CMK (cell line): ENCODE measurements at regions not wholly inside any gene's neighbourhood (a gene's known extent, or its start where the extent isn't known, plus 50 kb on each side); places are given as distances from the start of the nearest gene placed in this dataset.
"Not testable (repeated sequence)": the region's sequence is repeated elsewhere in the genome, so short reads cannot be mapped to it uniquely, and the experiment has no call there.

Source experiments
- DNase-seq: peaks from one replicate; pipeline ENCODE4 v3.0.0-alpha.2; 2010; ENCODE audit warnings: low read depth

DNA sequence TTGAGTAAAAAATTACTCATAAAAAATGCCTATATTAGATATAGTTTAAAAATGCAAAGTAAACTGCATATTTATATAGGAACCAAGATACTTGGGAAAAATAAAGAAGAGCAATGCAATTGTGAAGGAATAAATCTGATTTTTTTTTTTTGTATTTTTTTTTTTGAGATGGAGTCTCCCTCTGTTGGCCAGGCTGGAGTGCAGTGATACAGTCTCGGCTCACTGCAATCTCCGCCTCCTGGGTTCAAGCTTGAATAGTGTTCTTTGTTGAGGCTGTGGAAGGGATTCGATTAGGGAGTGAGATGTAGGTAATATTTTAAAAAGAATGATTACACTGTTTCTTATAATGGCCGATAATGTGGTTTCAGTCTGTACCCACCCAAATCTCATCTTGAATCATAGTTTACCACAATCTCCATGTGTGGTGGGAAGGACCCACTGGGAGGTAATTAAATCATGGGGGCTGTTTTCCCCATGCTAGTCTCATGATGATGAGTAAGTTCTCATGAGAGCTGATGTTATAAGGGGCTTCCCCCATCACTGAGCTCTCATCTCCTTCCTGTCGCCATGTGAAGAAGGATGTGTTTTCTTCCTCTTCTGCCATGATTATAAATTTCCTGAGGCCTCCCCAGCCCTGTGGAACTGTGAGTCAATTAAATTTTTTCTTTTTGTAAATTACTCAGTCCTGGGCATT, 1765.9 kb downstream of the PLA2G4A start:
- DNase-seq = no peak

DNA sequence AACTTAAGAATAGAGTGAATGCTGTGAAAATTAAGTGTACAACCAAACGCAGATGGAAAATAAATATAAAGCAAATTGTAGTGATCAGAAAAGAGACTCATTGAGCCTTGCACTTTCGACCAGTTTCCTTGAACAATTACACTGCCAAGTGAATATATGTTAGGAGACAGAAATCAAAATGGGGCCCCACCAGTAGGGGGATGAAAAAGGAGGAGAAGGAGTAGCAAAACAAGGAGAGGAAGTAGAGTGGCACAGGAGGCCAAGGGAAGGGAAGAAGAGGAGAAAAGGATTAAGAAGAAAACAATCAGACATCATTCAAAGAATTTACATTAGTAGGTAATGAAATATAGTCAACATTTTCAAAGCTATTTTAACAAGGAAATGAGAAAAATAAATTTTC, 1770.6 kb downstream of the PLA2G4A start:
- no peak for DNase-seq

DNA sequence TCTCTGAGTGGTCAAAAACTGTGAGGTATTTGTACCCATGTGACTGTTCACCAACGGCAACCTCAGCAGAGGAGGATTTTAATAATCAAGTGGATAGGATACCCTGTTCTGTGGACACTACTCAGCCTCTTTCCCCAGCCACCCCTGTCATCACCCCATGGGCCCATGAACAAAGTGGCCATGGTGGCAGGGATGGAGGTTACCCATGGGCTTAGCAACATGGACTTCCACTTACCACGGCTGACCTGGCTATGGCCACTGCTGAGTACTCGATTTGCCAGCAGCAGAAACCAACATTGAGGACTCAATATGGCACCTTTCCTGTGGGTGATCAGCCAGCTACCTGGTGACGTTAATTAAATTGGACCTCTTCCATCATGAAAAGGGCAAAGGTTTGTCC, 1782.7 kb downstream of the PLA2G4A start:
- DNase-seq = no peak

DNA sequence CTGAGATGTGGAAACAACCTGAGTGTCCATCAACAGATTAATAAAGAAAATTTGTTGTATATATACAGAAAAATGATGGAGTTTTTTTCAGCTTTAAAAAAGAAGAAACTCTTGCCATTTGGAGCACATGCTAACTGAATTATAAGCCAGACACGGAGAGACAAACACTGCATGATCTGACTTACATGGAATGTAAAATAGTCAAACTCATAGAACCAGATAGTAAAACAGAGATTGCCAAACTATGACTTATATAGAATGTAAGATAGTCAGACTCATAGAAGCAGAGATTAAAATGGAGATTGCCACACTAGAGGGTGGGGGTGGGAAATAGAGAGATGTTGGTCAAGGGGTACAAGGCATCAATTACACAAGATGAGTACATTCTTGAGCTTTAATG, 1786.6 kb downstream of the PLA2G4A start:
- DNase-seq = no peak

DNA sequence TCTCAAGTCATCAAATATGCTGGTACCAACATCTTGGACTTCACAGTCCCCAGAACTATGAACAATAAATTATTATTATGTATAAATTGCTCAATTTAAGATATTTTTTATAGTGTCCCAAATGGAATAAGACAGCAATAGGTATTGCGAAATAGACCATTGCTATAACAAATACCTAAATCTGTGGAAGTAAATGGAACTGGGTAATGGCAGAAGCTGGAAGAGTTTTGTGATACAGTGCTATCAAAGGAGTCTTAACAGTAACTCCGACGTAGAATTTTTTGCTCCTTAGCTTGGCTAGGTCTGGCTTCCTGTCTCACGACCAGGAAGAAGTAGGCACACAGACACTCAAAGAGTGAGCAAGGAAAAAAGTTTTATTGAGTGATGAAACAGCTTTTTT, 1791.5 kb downstream of the PLA2G4A start:
- DNase-seq = no peak

DNA sequence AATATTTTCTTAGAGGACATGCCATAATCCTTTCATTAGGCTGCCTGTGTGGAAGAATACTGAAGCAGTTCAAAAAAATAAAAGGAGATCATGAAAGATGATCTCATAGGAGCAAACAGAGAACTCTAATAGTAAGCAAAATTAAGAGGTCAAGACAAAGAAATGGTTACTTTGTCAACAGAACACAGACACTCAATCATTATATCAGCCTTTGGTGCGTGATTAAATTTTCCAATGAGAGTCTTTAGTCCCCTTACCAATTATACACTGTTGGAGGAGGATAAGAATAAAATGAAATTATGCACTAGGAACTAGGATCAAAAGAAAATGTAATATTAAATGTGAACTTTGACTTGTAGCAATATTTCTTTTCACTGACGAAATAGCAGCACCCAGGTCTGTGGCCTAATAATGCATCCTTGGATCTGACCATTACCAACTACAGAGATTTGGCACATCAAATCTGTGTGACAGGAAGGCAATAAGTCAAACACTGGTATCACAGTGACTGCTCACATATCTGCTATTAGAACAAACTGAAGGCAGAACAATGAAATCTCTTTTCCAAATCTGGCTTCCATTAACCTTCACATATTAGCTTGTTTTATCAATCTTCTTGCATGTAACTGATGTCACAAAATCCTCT, 1812.9 kb downstream of the PLA2G4A start:
- DNase-seq = no peak

DNA sequence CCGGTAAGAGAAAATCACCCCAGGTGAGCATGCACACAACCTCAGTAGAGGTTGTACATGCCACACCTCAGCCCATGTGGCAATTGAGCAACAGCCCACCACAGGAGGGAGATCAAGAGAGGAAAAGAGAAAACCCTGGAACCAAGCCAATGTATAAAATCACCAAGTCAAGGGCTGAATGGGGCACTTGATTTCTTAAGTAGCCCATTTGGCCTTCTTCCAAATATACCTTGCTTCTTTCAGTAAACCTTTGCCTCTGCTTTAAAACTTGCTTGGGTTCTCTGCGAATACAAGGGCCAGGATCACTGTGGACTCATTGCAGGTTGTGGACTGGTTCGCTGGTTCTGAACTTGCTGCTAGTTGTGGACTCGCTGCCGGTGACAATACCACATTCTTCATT, 1814.0 kb downstream of the PLA2G4A start:
- no peak for DNase-seq

DNA sequence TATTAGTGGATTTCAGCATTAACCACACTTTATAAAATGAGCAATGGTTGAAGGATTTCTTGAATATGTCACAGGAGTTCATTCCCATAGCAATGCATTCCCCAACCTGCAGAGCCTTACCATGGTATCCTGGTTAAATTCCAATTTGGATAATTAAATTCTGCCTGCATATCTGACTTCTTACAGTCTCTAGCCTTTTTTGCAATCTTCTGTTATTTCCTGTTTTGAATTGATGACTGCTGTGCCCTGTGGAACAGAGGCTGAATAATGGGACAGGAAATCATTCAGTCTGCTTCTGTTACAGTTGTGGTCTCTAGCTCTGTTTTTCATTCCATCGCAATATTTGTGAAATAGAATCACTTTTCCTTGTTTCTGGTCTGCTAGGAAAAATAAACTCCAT, 1823.9 kb downstream of the PLA2G4A start:
- no peak for DNase-seq

DNA sequence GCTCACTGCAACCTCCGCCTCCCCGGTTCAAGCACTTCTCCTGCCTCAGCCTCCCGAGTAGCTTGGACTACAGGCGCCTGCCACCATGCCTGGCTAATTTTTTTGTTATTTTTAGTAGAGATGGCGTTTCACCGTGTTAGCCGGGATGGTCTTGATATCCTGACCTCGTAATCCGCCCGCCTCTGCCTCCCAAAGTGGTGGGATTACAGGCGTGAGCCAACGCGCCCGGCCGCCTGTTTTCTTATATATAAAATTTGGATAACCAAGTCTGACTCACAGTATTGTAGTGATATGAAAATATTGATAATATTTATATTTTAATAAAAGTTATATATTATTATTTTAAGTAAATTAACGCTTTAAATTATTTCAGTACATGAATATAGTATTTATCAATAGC, 1821.7 kb downstream of the BRINP3 start:
- not testable (repeated sequence) for DNase-seq

DNA sequence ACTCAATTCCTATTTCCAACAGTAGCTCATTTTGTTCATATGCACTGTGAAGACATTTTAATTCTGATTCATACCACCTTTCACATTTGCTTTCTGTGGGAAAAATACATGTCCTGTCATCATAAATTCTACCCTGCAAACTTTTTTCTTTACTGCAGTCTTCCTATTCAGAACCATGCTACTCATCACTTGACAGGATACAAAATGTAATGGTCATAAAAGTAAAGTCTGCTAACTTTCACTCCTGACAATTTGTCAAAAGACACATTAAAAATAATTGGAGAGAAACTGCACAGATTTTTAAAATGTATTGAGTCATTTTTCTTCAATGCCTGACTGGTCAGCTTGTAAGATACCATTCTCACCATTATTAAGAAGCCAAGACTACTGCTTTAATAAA, 1817.1 kb downstream of the BRINP3 start:
- DNase-seq = no peak

DNA sequence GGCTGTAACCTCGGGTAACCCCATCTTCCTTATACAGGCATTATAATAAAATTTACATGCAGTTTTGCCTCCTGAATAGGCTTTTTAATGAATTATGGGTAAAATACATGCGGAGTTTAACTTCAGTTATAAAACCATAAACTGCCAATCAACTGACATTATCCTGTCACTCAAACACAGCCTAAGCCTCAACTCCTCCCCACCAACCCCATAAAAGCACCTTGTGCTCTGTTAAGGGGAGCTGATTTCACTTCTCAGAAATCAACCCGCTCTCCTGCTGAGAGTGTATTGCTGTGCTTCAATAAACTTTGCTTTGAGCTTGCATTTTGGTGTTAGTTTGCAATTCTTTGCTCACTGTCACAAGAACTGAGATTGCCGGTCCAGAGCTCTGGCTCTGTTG, 1812.2 kb downstream of the BRINP3 start:
- no peak for DNase-seq

DNA sequence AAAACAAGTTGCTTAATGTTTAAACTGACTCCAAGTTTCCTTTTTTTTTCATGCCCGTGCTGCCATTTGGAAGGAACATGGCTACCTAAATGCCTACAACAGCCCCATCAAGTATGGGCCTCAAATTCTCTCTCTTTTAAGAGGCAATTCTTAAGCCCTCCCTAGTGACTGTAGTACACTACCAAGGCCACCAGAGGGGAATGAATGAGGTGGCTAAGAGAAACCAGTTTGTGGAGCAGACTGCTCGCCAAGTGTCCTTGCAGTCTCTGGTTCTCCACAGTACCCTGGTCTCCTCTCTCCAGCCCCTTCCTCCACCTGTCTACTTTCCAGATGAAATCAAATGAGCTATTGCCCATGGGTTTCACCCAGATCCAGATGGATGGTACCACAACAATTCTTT, 1809.6 kb downstream of the BRINP3 start:
- no peak for DNase-seq

DNA sequence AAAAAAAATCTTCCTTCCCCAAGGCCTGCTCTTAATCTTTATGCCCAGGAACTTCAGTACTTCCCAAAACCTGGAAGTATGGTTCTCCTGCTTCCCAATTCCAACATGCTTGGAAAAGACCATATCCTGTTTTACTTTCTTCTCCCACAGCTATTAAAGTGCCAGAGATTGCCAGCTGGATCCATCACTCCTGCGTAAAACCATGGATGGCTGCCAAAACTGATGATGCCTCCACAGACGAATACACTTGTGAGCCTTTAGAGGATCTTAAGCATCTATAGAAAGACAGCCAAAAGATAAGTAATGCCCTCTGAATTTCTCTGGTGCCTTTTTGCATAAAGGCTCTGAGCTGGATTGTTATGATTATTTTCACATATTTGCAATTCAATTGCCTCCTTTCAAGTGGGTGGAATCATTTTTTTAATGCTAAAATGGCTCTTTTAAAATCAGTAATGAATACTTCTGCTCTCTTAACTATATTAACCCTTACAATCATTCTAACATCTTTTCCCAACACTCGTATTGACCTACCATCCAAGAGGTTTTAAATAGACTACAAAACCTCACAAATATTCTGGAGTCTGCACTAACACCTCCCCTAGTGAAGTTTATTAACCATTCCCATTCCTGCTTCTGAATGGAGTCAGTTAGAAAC, 1807.8 kb downstream of the BRINP3 start:
- DNase-seq = no peak

DNA sequence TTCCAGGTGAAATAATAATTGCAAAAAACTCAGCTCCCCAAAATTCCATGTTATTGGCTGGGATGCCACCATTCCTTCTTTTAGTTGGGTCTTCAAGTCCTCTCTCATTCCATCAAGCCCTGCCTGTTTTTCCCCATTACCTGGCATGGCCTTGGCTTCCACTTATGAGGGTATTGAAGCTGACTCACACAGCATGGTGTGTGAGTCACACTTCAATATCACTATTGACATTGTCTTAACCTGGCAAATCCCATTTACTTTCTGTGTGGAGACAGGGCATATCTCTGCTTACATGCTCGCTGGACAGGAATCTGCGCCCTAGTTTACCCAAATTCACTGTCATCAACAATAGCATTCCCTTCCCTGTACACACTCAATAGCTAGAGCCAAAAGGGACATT, 1806.8 kb downstream of the BRINP3 start:
- no peak for DNase-seq

DNA sequence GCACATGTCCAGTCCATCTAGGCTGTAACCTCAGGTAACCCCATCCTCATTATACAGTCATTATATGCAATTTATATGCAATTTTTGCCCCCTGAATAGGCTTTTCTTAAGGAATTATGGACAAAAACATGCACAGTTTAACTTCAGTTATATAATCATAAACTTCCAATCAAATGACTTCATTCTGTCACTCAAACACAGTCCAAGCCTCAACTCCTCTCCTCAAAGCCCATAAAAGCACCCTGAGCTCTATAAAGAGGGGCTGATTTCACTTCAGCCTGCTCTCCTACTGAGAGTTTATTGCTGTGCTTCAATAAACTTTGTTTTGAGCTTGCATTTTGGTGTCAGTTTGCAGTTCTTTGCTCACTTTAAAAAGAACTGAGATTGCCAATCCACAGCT, 1805.5 kb downstream of the BRINP3 start:
- no peak for DNase-seq

DNA sequence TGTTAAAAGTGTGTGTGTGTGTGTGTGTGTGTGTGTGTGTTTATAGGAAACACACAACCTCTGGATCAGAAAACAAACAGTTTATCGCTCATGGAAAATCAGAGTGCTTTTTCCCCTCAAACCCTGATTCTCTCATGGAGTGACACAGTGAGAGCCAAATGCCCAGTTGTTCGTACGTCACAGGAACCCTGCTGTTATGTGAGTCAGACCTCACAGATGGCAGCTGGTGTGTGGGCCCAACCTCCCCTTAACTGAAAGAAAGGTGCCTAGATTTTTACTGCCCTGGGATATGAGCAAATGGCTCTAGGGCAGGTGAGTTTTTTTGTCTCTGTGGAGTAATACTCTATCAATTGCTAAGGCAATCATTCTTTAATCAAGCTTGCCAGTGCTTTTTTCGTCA, 1788.1 kb downstream of the BRINP3 start:
- no peak for DNase-seq

DNA sequence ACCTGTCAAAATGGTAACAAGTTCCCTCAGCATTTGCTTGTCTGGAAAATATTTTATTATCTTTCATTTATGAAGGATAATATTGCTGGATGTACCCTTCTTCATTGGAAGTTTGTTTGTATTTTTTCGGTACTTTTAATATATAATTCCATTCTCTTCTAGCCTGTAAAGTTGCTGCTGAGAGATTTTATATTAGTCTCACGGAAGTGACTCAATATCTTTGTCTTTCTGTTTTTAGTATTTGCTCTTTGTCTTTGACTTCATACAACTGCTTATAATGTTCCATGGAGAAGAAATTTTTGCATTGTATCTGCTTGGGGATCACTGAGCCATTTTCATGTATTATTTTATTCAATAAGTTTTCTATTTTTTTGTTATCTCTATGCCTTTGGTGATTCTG, 1777.5 kb downstream of the BRINP3 start:
- no peak for DNase-seq

DNA sequence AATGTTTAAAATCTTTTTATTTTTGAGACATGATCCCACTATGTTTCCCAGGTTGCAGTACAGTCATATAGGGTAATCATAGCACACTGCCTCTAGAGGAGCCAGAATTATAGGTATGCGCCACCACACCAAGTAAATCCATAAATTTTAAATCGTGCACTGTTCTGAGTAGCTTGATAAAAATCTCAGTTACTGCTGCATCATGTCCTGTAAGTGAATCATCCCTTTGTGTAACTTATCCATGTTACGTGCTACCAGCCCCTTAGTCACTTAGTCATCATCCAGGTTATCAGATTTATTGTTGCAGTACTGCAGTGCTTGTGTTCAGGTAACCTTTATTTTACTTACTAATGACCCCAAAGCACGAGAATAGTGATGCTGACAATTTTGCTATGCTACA, 1770.9 kb downstream of the BRINP3 start:
- DNase-seq = no peak

DNA sequence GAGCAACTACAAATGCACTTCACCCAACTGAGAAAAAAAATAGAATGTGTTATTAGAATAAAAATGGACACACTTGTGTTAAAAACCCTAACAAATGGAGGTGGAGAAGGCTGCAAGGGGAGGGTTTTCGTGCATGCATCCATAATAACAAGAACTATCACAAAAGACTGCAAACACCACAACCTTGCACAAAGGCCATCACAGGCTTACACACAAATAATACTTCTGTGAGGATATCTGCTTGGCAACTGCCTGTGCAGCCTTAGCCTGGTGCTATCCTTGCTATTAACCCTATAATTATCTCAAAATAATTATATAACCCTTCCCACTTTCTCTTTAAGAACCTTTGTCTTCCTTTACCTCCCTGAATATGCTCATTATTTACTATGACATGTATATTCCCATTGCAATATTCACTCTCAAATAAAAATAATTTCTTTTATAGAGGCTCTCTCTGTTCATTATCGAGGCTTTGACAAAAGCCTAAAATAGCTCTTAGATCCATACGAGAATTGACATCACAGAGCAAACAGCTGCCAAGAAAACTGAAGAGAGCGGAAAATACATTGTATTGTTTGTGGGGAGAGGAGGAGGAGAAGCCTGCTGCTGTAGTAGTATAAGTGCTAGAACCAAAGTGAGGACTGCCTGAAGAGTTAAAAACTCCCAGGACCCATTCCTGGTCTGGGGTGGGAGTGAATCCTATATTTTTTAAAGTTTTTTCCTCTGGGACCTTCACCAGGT, 1768.7 kb downstream of the BRINP3 start:
- no peak for DNase-seq

DNA sequence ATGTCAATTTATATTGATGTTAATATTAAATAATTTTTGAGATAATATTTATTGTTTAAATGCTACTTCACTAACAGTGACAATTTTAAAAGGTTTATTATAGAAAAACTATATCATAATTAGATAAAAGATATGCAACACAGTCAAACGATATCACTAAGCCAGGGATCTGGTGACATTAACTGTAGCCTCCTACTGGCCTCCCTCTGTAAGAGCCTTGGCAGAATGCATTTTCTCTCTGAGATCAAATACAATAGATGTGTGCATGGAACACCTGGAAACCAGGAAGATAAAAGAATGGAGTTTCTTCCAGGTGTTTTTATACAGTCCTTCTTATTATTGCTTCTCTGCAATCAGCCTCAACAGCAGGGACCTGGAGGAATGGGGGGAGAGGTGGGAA, 1762.1 kb downstream of the BRINP3 start:
- DNase-seq = no peak

DNA sequence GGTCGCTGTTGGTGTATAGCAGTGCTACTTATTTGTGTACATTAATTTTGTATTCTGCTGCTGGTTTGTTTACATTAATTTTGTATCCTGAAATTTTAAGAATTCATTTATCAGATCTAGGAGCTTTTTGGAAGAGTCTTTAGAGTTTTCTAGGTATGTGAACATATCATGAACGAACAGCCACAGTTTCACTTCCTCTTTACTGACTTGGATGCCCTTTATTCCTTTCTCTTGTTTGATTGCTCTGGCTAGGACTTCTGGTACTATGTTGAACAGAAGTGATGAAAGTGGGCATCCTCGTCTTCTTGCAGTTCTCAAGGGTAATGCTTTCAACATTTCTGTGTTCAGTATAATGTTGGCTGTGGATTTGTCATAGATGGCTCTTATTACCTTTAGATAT, 1757.9 kb downstream of the BRINP3 start:
- DNase-seq = no peak

DNA sequence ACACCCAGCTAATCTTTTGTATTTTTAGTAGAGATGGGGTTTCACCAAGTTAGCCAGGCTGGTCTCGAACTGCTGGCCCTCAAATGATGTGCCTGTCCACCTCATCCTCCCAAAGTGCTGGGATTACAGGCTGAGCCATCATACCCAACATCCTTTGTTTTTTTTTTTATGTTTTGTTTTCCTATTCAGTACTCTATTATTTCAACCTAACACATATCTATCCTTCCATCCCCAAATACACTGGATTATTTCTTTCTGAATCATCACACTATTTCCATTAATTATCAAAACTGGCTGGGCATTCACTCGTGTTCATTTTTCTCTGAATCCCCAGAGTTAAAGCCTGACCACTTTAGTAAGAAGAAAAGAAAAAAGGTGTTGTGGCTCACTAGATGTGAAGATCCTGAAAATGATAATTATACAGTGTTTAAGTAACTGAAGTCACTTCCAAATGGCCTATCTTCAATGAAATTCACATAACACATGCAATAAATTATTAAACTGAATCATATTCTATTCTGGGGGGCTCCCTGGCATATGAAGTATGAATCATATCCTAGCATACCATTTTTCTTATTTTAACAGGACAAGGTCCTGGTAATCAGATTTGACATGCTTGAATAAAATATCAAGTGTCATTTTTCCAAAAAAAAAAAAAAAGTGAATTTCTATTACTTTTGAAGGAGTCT, 1754.2 kb downstream of the BRINP3 start:
- DNase-seq = no peak
